Activated CD8-positive, alpha-beta memory T cell treated with anti-CD3 and anti-CD28 coated beads, Interleukin-2, amount 10 ng/mL, durations not matched to agents 7 days and 5 days (primary cell): ENCODE measurements at regions not wholly inside any gene's neighbourhood (a gene's known extent, or its start where the extent isn't known, plus 50 kb on each side); places are given as distances from the start of the nearest gene placed in this dataset.

Source experiments
- ATAC-seq: fragments of 150-1000 bp; cut with Tn5 transposase; one replicate; pipeline ENCODE4 v1.10.0; 2021; ENCODE audit warnings: moderate library complexity
- CTCF ChIA-PET: fragments of 350-600 bp; sonication (Branson Sonifier 250); formaldehyde crosslinking; loops from one replicate; lab custom pipeline; 2021; ENCODE audit warnings: antibody characterized with exemption; lab: Charles Lee
- DNase-seq: peaks from one replicate; pipeline ENCODE4 v3.0.0-alpha.2; 2020
- H3K27ac Mint-ChIP-seq: one replicate; pipeline ENCODE4 v1.8.0; 2021; ENCODE audit warnings: mild to moderate bottlenecking, mixed read lengths
- H3K27me3 Mint-ChIP-seq: one replicate; pipeline ENCODE4 v1.8.0; 2021; ENCODE audit warnings: mixed read lengths
- H3K36me3 Mint-ChIP-seq: one replicate; pipeline ENCODE4 v1.8.0; 2021; ENCODE audit warnings: mild to moderate bottlenecking, mixed read lengths
- H3K4me1 Mint-ChIP-seq: one replicate; pipeline ENCODE4 v1.8.0; 2021; ENCODE audit warnings: mixed read lengths
- H3K4me3 Mint-ChIP-seq: one replicate; pipeline ENCODE4 v1.8.0; 2021; ENCODE audit warnings: mild to moderate bottlenecking, moderate library complexity, mixed read lengths
- H3K9me3 Mint-ChIP-seq: one replicate; pipeline ENCODE4 v1.8.0; 2022; ENCODE audit warnings: low read depth, mixed read lengths

GRCh38 chr20:39643292-39643691 lies 681.1 kb downstream of the DHX35 start:
- ATAC-seq (no peak), DNase-seq (no peak)
- no peaks in the 10 kb centered on the region for H3K36me3 Mint-ChIP-seq
- no peaks in the 10 kb centered on the region for H3K4me1 Mint-ChIP-seq
- no peak overlapping the region for H3K4me3 Mint-ChIP-seq
- no peaks in the 10 kb centered on the region for H3K27me3 Mint-ChIP-seq
- H3K9me3 Mint-ChIP-seq, result no peaks in the 10 kb centered on the region
- no peak overlapping the region for H3K27ac Mint-ChIP-seq
- CTCF ChIA-PET, result no interaction called here

- Mint-ChIP-seq H3K27me3 (no peaks in the 10 kb centered on the region), H3K9me3 (no peaks in the 10 kb centered on the region), H3K27ac (no peak overlapping the region), H3K36me3 (no peaks in the 10 kb centered on the region), H3K4me3 (no peak overlapping the region), H3K4me1 (no peaks in the 10 kb centered on the region)
- CTCF ChIA-PET, result interaction anchor here (0.6 kb wide), 1 partner anchor 1198 kb away, joined by 3 read pairs; no protein-coding TSS in a partner anchor
- DNase-seq (no peak), ATAC-seq (no peak)
Measured at GRCh38 chr20:39641423-39641822, 679.3 kb downstream of the DHX35 start.

- no peaks in the 10 kb centered on the region for H3K4me1 Mint-ChIP-seq
- H3K4me3 Mint-ChIP-seq, result no peak overlapping the region
- no peaks in the 10 kb centered on the region for H3K9me3 Mint-ChIP-seq
- no peak for ATAC-seq
- no peak overlapping the region for H3K27ac Mint-ChIP-seq
- H3K27me3 Mint-ChIP-seq, result no peaks in the 10 kb centered on the region
- CTCF ChIA-PET, result no interaction called here
- no peaks in the 10 kb centered on the region for H3K36me3 Mint-ChIP-seq
- no peak for DNase-seq
Measured at GRCh38 chr20:39640147-39640546, 678.0 kb downstream of the DHX35 start.

- no peak overlapping the region for H3K27ac Mint-ChIP-seq
- ATAC-seq (no peak), DNase-seq (no peak)
- no peaks in the 10 kb centered on the region for H3K27me3 Mint-ChIP-seq
- no peaks in the 10 kb centered on the region for H3K4me1 Mint-ChIP-seq
- CTCF ChIA-PET, result no interaction called here
- no peak overlapping the region for H3K4me3 Mint-ChIP-seq
- H3K9me3 Mint-ChIP-seq, result no peaks in the 10 kb centered on the region
- H3K36me3 Mint-ChIP-seq, result no peaks in the 10 kb centered on the region
Measured at GRCh38 chr20:39638731-39639130, 676.6 kb downstream of the DHX35 start.

- no peak overlapping the region for H3K27ac Mint-ChIP-seq
- ATAC-seq, result no peak
- CTCF ChIA-PET, result no interaction called here
Measured at GRCh38 chr20:39633689-39634088, 671.5 kb downstream of the DHX35 start.

GRCh38 chr20:39632757-39633156 lies 670.6 kb downstream of the DHX35 start:
- H3K4me1 Mint-ChIP-seq, result no peaks in the 10 kb centered on the region
- H3K4me3 Mint-ChIP-seq, result no peak overlapping the region
- H3K9me3 Mint-ChIP-seq, result no peaks in the 10 kb centered on the region
- H3K27ac Mint-ChIP-seq, result no peak overlapping the region
- DNase-seq (no peak), ATAC-seq (no peak)
- H3K36me3 Mint-ChIP-seq, result no peaks in the 10 kb centered on the region
- H3K27me3 Mint-ChIP-seq, result no peaks in the 10 kb centered on the region
- CTCF ChIA-PET, result no interaction called here

More at GRCh38 chr20:39633689-39634088, 671.5 kb downstream of the DHX35 start:
- Mint-ChIP-seq H3K36me3 (no peaks in the 10 kb centered on the region), H3K27me3 (no peaks in the 10 kb centered on the region), H3K4me1 (no peaks in the 10 kb centered on the region), H3K9me3 (no peaks in the 10 kb centered on the region), H3K4me3 (no peak overlapping the region)
- no peak for DNase-seq

GRCh38 chr20:39632176-39632575 lies 670.0 kb downstream of the DHX35 start:
- DNase-seq (no peak), ATAC-seq (no peak)
- CTCF ChIA-PET, result no interaction called here
- H3K9me3 Mint-ChIP-seq, result no peaks in the 10 kb centered on the region
- no peaks in the 10 kb centered on the region for H3K27me3 Mint-ChIP-seq
- no peak overlapping the region for H3K27ac Mint-ChIP-seq
- no peak overlapping the region for H3K4me3 Mint-ChIP-seq
- no peaks in the 10 kb centered on the region for H3K36me3 Mint-ChIP-seq
- H3K4me1 Mint-ChIP-seq, result no peaks in the 10 kb centered on the region

- Mint-ChIP-seq H3K27me3 (no peaks in the 10 kb centered on the region), H3K27ac (no peak overlapping the region), H3K36me3 (no peaks in the 10 kb centered on the region), H3K4me1 (no peaks in the 10 kb centered on the region), H3K4me3 (no peak overlapping the region), H3K9me3 (no peaks in the 10 kb centered on the region)
- DNase-seq, result no peak
- ATAC-seq, result no peak
- CTCF ChIA-PET, result no interaction called here
Measured at GRCh38 chr20:39631557-39631956, 669.4 kb downstream of the DHX35 start.

GRCh38 chr20:39630215-39630908 lies 668.2 kb downstream of the DHX35 start:
- DNase-seq (no peak), ATAC-seq (no peak)
- H3K27me3 Mint-ChIP-seq, result no peaks in the 10 kb centered on the region
- H3K36me3 Mint-ChIP-seq, result no peaks in the 10 kb centered on the region
- no peak overlapping the region for H3K4me3 Mint-ChIP-seq
- peaks cover 2% of the 10 kb centered on the region for H3K9me3 Mint-ChIP-seq
- no peaks in the 10 kb centered on the region for H3K4me1 Mint-ChIP-seq
- CTCF ChIA-PET, result no interaction called here
- no peak overlapping the region for H3K27ac Mint-ChIP-seq

GRCh38 chr20:39627765-39628164 lies 665.6 kb downstream of the DHX35 start:
- no peak for ATAC-seq
- H3K9me3 Mint-ChIP-seq, result peaks cover 2% of the 10 kb centered on the region
- CTCF ChIA-PET, result no interaction called here

GRCh38 chr20:39624316-39624715 lies 662.2 kb downstream of the DHX35 start:
- CTCF ChIA-PET, result no interaction called here
- Mint-ChIP-seq H3K36me3 (no peaks in the 10 kb centered on the region), H3K27ac (no peak overlapping the region), H3K4me3 (no peak overlapping the region), H3K9me3 (peaks cover 2% of the 10 kb centered on the region), H3K4me1 (no peaks in the 10 kb centered on the region), H3K27me3 (no peaks in the 10 kb centered on the region)
- ATAC-seq (no peak), DNase-seq (no peak)

More at GRCh38 chr20:39627765-39628164, 665.6 kb downstream of the DHX35 start:
- Mint-ChIP-seq H3K4me1 (no peaks in the 10 kb centered on the region), H3K27ac (no peak overlapping the region), H3K4me3 (no peak overlapping the region), H3K27me3 (no peaks in the 10 kb centered on the region), H3K36me3 (no peaks in the 10 kb centered on the region)
- DNase-seq, result no peak

GRCh38 chr20:39623584-39624234 lies 661.6 kb downstream of the DHX35 start:
- Mint-ChIP-seq H3K4me3 (no peak overlapping the region), H3K9me3 (peaks cover 2% of the 10 kb centered on the region), H3K36me3 (no peaks in the 10 kb centered on the region), H3K27ac (no peak overlapping the region), H3K4me1 (no peaks in the 10 kb centered on the region), H3K27me3 (no peaks in the 10 kb centered on the region)
- CTCF ChIA-PET, result no interaction called here
- ATAC-seq (no peak), DNase-seq (no peak)

- H3K27me3 Mint-ChIP-seq, result no peaks in the 10 kb centered on the region
- no peak for ATAC-seq
- H3K36me3 Mint-ChIP-seq, result no peaks in the 10 kb centered on the region
- DNase-seq, result no peak
- CTCF ChIA-PET, result no interaction called here
- H3K27ac Mint-ChIP-seq, result no peak overlapping the region
- no peaks in the 10 kb centered on the region for H3K9me3 Mint-ChIP-seq
- no peak overlapping the region for H3K4me3 Mint-ChIP-seq
- no peaks in the 10 kb centered on the region for H3K4me1 Mint-ChIP-seq
Measured at GRCh38 chr20:39619271-39619785, 657.2 kb downstream of the DHX35 start.

- CTCF ChIA-PET, result no interaction called here
- Mint-ChIP-seq H3K9me3 (peaks cover 5% of the 10 kb centered on the region), H3K36me3 (no peaks in the 10 kb centered on the region), H3K4me1 (no peaks in the 10 kb centered on the region), H3K27me3 (no peaks in the 10 kb centered on the region), H3K4me3 (no peak overlapping the region), H3K27ac (no peak overlapping the region)
- DNase-seq (no peak), ATAC-seq (no peak)
Measured at GRCh38 chr20:39611901-39612300, 649.8 kb downstream of the DHX35 start.
